ENCODE measurements at regions not wholly inside any gene's neighbourhood (a gene's known extent, or its start where the extent isn't known, plus 50 kb on each side); places are given as distances from the start of the nearest gene placed in this dataset.

GRCh38 chr7:22895828-22896165 is 73.1 kb upstream of the TOMM7 start:
- DNase-seq (ENCODE audit: extremely low read depth, insufficient read length), result no peak
- Histone ChIP-seq H3K27me3 (replicated peaks; ENCODE audit: control insufficient read depth, insufficient read depth, low read length) (no peaks in the 10 kb centered on the region), H3K4me3 (replicated peaks; ENCODE audit: low read depth, low read length) (no peak overlapping the region), H3K36me3 (ENCODE audit: control insufficient read depth, insufficient read depth, low read length) (no peaks in the 10 kb centered on the region)
- TF ChIP-seq CTCF (IDR thresholded peaks at IDR 0.05; ENCODE audit: insufficient read depth, low read length, poor library complexity, severe bottlenecking), result no peak

- H3K4me3 ChIP-seq (replicated peaks; ENCODE audit: low read depth, low read length), result no peak overlapping the region
- DNase-seq (ENCODE audit: extremely low read depth, insufficient read length), result no peak
- no peak for TF ChIP-seq CTCF (IDR thresholded peaks at IDR 0.05; ENCODE audit: insufficient read depth, low read length, poor library complexity, severe bottlenecking)
These were observed 72.6 kb upstream of the TOMM7 start for GRCh38 chr7:22895140-22895827.

DNA sequence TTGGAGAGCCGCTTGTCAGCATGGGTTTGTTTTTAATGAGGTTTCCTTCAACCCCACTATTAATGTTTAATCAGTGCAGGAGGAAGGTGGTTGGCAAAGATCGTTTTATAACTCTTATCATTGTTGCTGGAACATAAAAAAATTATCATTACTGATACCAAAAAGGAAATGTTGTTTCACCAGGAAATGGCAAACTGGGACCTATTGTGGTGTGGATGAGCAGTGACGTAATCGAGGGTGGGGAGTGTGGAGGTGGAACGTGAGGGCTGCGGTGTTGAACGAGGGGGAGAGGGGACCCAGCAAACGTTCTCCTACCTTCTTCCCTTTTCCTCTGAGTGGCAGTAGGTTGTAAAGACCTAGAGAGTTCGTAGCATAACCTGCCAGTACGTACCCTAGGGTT is 71.9 kb upstream of the TOMM7 start:
- Histone ChIP-seq H3K36me3 (ENCODE audit: control insufficient read depth, insufficient read depth, low read length) (no peaks in the 10 kb centered on the region), H3K27me3 (replicated peaks; ENCODE audit: control insufficient read depth, insufficient read depth, low read length) (no peaks in the 10 kb centered on the region), H3K4me3 (replicated peaks; ENCODE audit: low read depth, low read length) (no peak overlapping the region)
- DNase-seq (ENCODE audit: extremely low read depth, insufficient read length), result no peak
- TF ChIP-seq CTCF (IDR thresholded peaks at IDR 0.05; ENCODE audit: insufficient read depth, low read length, poor library complexity, severe bottlenecking), result no peak

More at GRCh38 chr7:22895140-22895827, 72.6 kb upstream of the TOMM7 start:
- H3K36me3 ChIP-seq (ENCODE audit: control insufficient read depth, insufficient read depth, low read length), result no peaks in the 10 kb centered on the region
- no peaks in the 10 kb centered on the region for H3K27me3 ChIP-seq (replicated peaks; ENCODE audit: control insufficient read depth, insufficient read depth, low read length)

DNA sequence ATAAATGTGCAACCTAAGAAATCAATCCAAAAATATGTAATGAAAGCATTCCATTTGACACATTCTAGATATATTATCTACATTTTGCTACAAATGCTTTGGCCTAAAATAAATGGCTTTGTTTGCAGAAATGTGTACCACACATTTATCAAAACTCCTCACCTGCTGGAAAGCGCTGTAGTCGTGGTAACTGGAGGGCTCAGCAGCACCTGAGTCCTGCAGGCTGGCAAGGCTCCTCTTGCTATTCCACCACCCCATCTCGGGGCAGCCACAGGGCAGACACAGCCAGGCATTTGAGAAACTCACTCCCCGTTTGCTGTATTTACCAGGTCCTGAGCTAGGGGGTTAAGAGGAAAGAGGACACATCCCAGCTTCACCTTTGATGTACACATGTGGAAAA is 68.1 kb upstream of the TOMM7 start:
- Histone ChIP-seq H3K4me3 (replicated peaks; ENCODE audit: low read depth, low read length) (no peak overlapping the region), H3K36me3 (ENCODE audit: control insufficient read depth, insufficient read depth, low read length) (no peaks in the 10 kb centered on the region), H3K27me3 (replicated peaks; ENCODE audit: control insufficient read depth, insufficient read depth, low read length) (no peaks in the 10 kb centered on the region)
- no peak for DNase-seq (ENCODE audit: extremely low read depth, insufficient read length)
- TF ChIP-seq CTCF (IDR thresholded peaks at IDR 0.05; ENCODE audit: insufficient read depth, low read length, poor library complexity, severe bottlenecking), result no peak

- no peaks in the 10 kb centered on the region for H3K27me3 ChIP-seq (replicated peaks; ENCODE audit: control insufficient read depth, insufficient read depth, low read length)
- H3K4me3 ChIP-seq (replicated peaks; ENCODE audit: low read depth, low read length), result peak overlapping the region; percentile 44
- no peaks in the 10 kb centered on the region for H3K36me3 ChIP-seq (ENCODE audit: control insufficient read depth, insufficient read depth, low read length)
- DNase-seq (ENCODE audit: extremely low read depth, insufficient read length), result peak; percentile 58
- TF ChIP-seq CTCF (IDR thresholded peaks at IDR 0.05; ENCODE audit: insufficient read depth, low read length, poor library complexity, severe bottlenecking), result no peak
These were observed 63.2 kb upstream of the TOMM7 start for GRCh38 chr7:22885797-22886261.

Measured in GM06990 (cell line).